H1 (cell line): ENCODE measurements at regions not wholly inside any gene's neighbourhood (a gene's known extent, or its start where the extent isn't known, plus 50 kb on each side); places are given as distances from the start of the nearest gene placed in this dataset.

Source experiments
- CTCF ChIA-PET: fragments of 300-600 bp; sonication (Branson Sonifier 250); formaldehyde crosslinking; loops from one replicate; lab custom pipeline; 2021; ENCODE audit not compliant: partially characterized antibody; lab: Charles Lee
- POLR2A ChIA-PET: fragments of 300-600 bp; sonication (Branson Sonifier 250); formaldehyde crosslinking; loops from one replicate; lab custom pipeline; 2021; ENCODE audit warnings: inconsistent platforms; ENCODE audit not compliant: partially characterized antibody; lab: Charles Lee
- DNase-seq, 2 experiments: peaks; one replicate each; pipeline versions ENCODE4 v3.0.0 to v3.0.0-alpha.2; 2010 to 2022; ENCODE audit warnings: low spot score in 2 of 2, low read depth in 1 of 2, mixed read lengths in 1 of 2
- FAIRE-seq: peaks from 2 replicates; lab custom pipeline; 2011; peaks lifted over from hg19 to GRCh38; lab: Jason Lieb, UNC
- H2AFZ ChIP-seq: 2 replicates; pipeline ENCODE4 v1.8.1; 2012; ENCODE audit warnings: low read length, inconsistent platforms
- H2AK5ac ChIP-seq: 2 replicates; pipeline ENCODE4 v1.6.1; 2013; ENCODE audit warnings: low read depth, low read length
- H2BK120ac ChIP-seq: replicated peaks from 2 replicates; pipeline ENCODE3; 2013; ENCODE audit warnings: low read depth, low read length, inconsistent platforms
- H2BK12ac ChIP-seq: 2 replicates; pipeline ENCODE4 v1.6.1; 2013; ENCODE audit warnings: low read depth, low read length
- H2BK15ac ChIP-seq: 2 replicates; pipeline ENCODE4 v1.6.1; 2013; ENCODE audit warnings: low read length
- H2BK20ac ChIP-seq: 2 replicates; pipeline ENCODE4 v1.6.1; 2013; ENCODE audit warnings: low read length
- H2BK5ac ChIP-seq: 2 replicates; pipeline ENCODE4 v1.6.1; 2013; ENCODE audit warnings: low read depth, low read length
- H3K14ac ChIP-seq: 2 replicates; pipeline ENCODE4 v1.6.1; 2013; ENCODE audit warnings: inconsistent platforms; ENCODE audit not compliant: insufficient read length
- H3K18ac ChIP-seq: 2 replicates; pipeline ENCODE4 v1.6.1; 2013; ENCODE audit warnings: low read length; ENCODE audit errors: extremely low read depth
- H3K23ac ChIP-seq: 2 replicates; pipeline ENCODE4 v1.6.1; 2013; ENCODE audit warnings: inconsistent platforms; ENCODE audit not compliant: insufficient read length
- H3K23me2 ChIP-seq: 2 replicates; pipeline ENCODE4 v1.6.1; 2013; ENCODE audit warnings: low read depth, low read length
- H3K27ac ChIP-seq: 2 replicates; pipeline ENCODE4 v1.6.1; 2011; ENCODE audit warnings: low read depth, low read length, inconsistent platforms
- H3K27me3 ChIP-seq, 4 experiments: replicated peaks in 1 of 4; 1 replicate in 1 of 4; 2 replicates in 3 of 4; pipeline versions ENCODE4 v1.6.1 to v1.8.1; 2011 to 2013; ENCODE audit warnings: low read length in 3 of 4, mild to moderate bottlenecking in 3 of 4, inconsistent platforms in 2 of 4, mixed read lengths in 2 of 4, moderate library complexity in 1 of 4; ENCODE audit not compliant: control insufficient read depth in 3 of 4, insufficient read depth in 3 of 4; ENCODE audit errors: extremely low read depth in 1 of 4
- H3K36me3 ChIP-seq, 4 experiments: 2 replicates each; pipeline versions ENCODE4 v1.6.1 to v1.8.1; 2011 to 2013; ENCODE audit warnings: mild to moderate bottlenecking in 4 of 4, low read length in 3 of 4, moderate library complexity in 2 of 4, control low read depth in 1 of 4, inconsistent platforms in 1 of 4; ENCODE audit not compliant: insufficient read depth in 4 of 4, control insufficient read depth in 2 of 4
- H3K4ac ChIP-seq: replicated peaks from 2 replicates; pipeline ENCODE3; 2013; ENCODE audit warnings: low read length, low read depth, mixed read lengths, inconsistent platforms; ENCODE audit not compliant: insufficient read length
- H3K4me1 ChIP-seq, 4 experiments: replicated peaks in 1 of 4; 1 replicate in 1 of 4; 2 replicates in 3 of 4; pipeline versions ENCODE4 v1.6.1 to v1.8.1; 2011 to 2013; ENCODE audit warnings: low read length in 3 of 4, inconsistent platforms in 2 of 4, mixed read lengths in 1 of 4; ENCODE audit not compliant: insufficient read depth in 4 of 4, control insufficient read depth in 3 of 4
- H3K4me2 ChIP-seq, 2 experiments: 2 replicates each; pipeline versions ENCODE4 v1.6.1 to v1.8.1; 2011 to 2013; ENCODE audit warnings: low read depth in 2 of 2, low read length in 2 of 2, control low read depth in 1 of 2, inconsistent platforms in 1 of 2, mild to moderate bottlenecking in 1 of 2; ENCODE audit not compliant: insufficient read depth in 1 of 2
- H3K4me3 ChIP-seq, 4 experiments: fragments of 200-600, 300-600 bp in 1 of 4; sonication (generic), shearing (Covaris generic), sonication (Bioruptor Twin) in 1 of 4; 2 replicates each; pipeline versions ENCODE4 v1.5.1 to v1.8.1; 2011 to 2016; ENCODE audit warnings: low read length in 4 of 4, low read depth in 3 of 4, control low read depth in 2 of 4, inconsistent platforms in 2 of 4, mild to moderate bottlenecking in 2 of 4, mixed read lengths in 1 of 4, moderate library complexity in 1 of 4; ENCODE audit not compliant: insufficient read depth in 2 of 4; ENCODE audit errors: extremely low read depth in 1 of 4
- H3K56ac ChIP-seq: replicated peaks from 2 replicates; pipeline ENCODE3; 2013; ENCODE audit warnings: low read depth, mild to moderate bottlenecking, mixed read lengths, low read length, inconsistent platforms; ENCODE audit not compliant: insufficient read length
- H3K79me1 ChIP-seq: 2 replicates; pipeline ENCODE4 v1.6.1; 2013; ENCODE audit warnings: low read depth, low read length, control low read depth
- H3K79me2 ChIP-seq, 2 experiments: 2 replicates each; pipeline versions ENCODE4 v1.6.1 to v1.8.1; 2012 to 2013; ENCODE audit warnings: low read length in 2 of 2, mild to moderate bottlenecking in 2 of 2, inconsistent platforms in 1 of 2; ENCODE audit not compliant: insufficient read depth in 2 of 2, control insufficient read depth in 1 of 2
- H3K9ac ChIP-seq, 4 experiments: replicated peaks in 1 of 4; 1 replicate in 1 of 4; 2 replicates in 3 of 4; pipeline versions ENCODE4 v1.6.1 to v1.8.1; 2011 to 2013; ENCODE audit warnings: low read depth in 3 of 4, low read length in 3 of 4, control low read depth in 2 of 4, mild to moderate bottlenecking in 2 of 4, moderate library complexity in 2 of 4, inconsistent platforms in 1 of 4; ENCODE audit errors: extremely low read depth in 1 of 4
- H3K9me3 ChIP-seq, 2 experiments: 2 replicates each; pipeline versions ENCODE4 v1.6.1 to v1.8.1; 2012 to 2013; ENCODE audit warnings: mild to moderate bottlenecking in 2 of 2, moderate library complexity in 2 of 2, control low read depth in 1 of 2, inconsistent platforms in 1 of 2, low read depth in 1 of 2, low read length in 1 of 2, mixed read lengths in 1 of 2; ENCODE audit not compliant: insufficient read depth in 2 of 2
- H4K20me1 ChIP-seq, 2 experiments: replicated peaks in 1 of 2; 2 replicates each; pipeline versions ENCODE3 to v1.8.1; 2011 to 2013; ENCODE audit warnings: inconsistent platforms in 2 of 2, low read length in 2 of 2, mild to moderate bottlenecking in 1 of 2; ENCODE audit not compliant: insufficient read depth in 2 of 2, control insufficient read depth in 1 of 2
- H4K5ac ChIP-seq: 2 replicates; pipeline ENCODE4 v1.6.1; 2013; ENCODE audit warnings: low read length, low read depth, mixed read lengths, inconsistent platforms; ENCODE audit not compliant: insufficient read length
- H4K8ac ChIP-seq: 2 replicates; pipeline ENCODE4 v1.8.0; 2013; ENCODE audit warnings: mild to moderate bottlenecking, moderate library complexity, low read length, inconsistent platforms; ENCODE audit not compliant: insufficient read depth; ENCODE audit errors: extremely low read depth
- H4K91ac ChIP-seq: replicated peaks from 2 replicates; pipeline ENCODE3; 2013; ENCODE audit warnings: low read length, mixed read lengths, inconsistent platforms; ENCODE audit not compliant: insufficient read length
- ATF3 ChIP-seq: IDR thresholded peaks from 2 replicates; pipeline ENCODE4 v1.6.1; 2011; ENCODE audit warnings: low read depth, mild to moderate bottlenecking, low read length; ENCODE audit not compliant: insufficient read depth
- CBX5 ChIP-seq: fragments of 300-800, 300-1000 bp; sonication (generic); IDR thresholded peaks from 2 replicates; pipeline ENCODE4 v1.7.1; 2016; ENCODE audit warnings: antibody characterized with exemption, low read length, low read depth
- CHD1 ChIP-seq: IDR thresholded peaks from 2 replicates; pipeline ENCODE4 v1.6.1; 2012; ENCODE audit warnings: low read depth, low read length, improper control_type of control experiment
- CREB1 ChIP-seq: IDR thresholded peaks from 2 replicates; pipeline ENCODE4 v1.6.1; 2012; ENCODE audit warnings: inconsistent platforms
- CTBP2 ChIP-seq: IDR thresholded peaks from 2 replicates; pipeline ENCODE4 v1.7.0; 2011; ENCODE audit warnings: borderline replicate concordance, mild to moderate bottlenecking, moderate library complexity, mixed read lengths, low read length; ENCODE audit not compliant: insufficient read depth, insufficient read length
- KDM1A ChIP-seq: fragments of 200-600, 300-600 bp; sonication (generic); IDR thresholded peaks from 2 replicates; pipeline ENCODE4 v1.7.1; 2016; ENCODE audit warnings: mild to moderate bottlenecking, low read length, borderline replicate concordance
- MAX ChIP-seq: IDR thresholded peaks from 2 replicates; pipeline ENCODE4 v1.6.1; 2012; ENCODE audit warnings: inconsistent platforms
- RAD21 ChIP-seq, 2 experiments: IDR thresholded peaks in 1 of 2; conservative IDR thresholded peaks in 1 of 2; 2 replicates each; pipeline ENCODE4 v1.6.1; 2011; ENCODE audit warnings: low read depth in 2 of 2, low read length in 2 of 2, improper control_type of control experiment in 1 of 2, inconsistent platforms in 1 of 2, mild to moderate bottlenecking in 1 of 2, moderate library complexity in 1 of 2
- SIN3A ChIP-seq, 2 experiments: IDR thresholded peaks in 1 of 2; conservative IDR thresholded peaks in 1 of 2; 2 replicates each; pipeline ENCODE4 v1.6.1; 2011 to 2012; ENCODE audit warnings: low read length in 2 of 2, improper control_type of control experiment in 1 of 2, low read depth in 1 of 2, mild to moderate bottlenecking in 1 of 2
- SIRT6 ChIP-seq: IDR thresholded peaks from one replicate; pipeline ENCODE4 v1.7.1; 2012; ENCODE audit warnings: low read length, inconsistent platforms
- SP4 ChIP-seq: IDR thresholded peaks from 2 replicates; pipeline ENCODE4 v1.6.1; 2012; ENCODE audit warnings: low read length, inconsistent platforms
- SRF ChIP-seq: IDR thresholded peaks from 2 replicates; pipeline ENCODE4 v1.6.1; 2011; ENCODE audit warnings: mild to moderate bottlenecking, low read depth, low read length, moderate library complexity
- TEAD4 ChIP-seq: IDR thresholded peaks from 2 replicates; pipeline ENCODE4 v1.6.1; 2012; ENCODE audit warnings: low read depth, low read length, inconsistent platforms, mixed read lengths
- WGBS, 2 experiments: shearing (Covaris generic) in 1 of 2; methylation state at CpG; one replicate each; pipeline versions ENCODE4 v1.1.6 to v1.1.7; 2013 to 2015; ENCODE audit warnings: low lambda C conversion rate in 2 of 2, mixed read lengths in 2 of 2, inconsistent platforms in 1 of 2, low coverage in 1 of 2, missing lambda C conversion rate in 1 of 2; ENCODE audit not compliant: insufficient replicate concordance in 2 of 2, insufficient coverage in 1 of 2, insufficient read length in 1 of 2; ENCODE audit errors: extremely low coverage in 1 of 2, missing lambda C conversion rate in 1 of 2; 5-methylcytosine and 5-hydroxymethylcytosine counted together

- TF ChIP-seq CHD1 (no peak), SP4 (no peak)
Measured at GRCh38 chr6:5906842-5907241, 99.9 kb downstream of the NRN1 start (continued).

- Histone ChIP-seq H3K36me3 (no peaks in the 10 kb centered on the region), H3K79me2 (no peaks in the 10 kb centered on the region), H3K18ac (no peak overlapping the region), H3K14ac (no peak overlapping the region), H3K9ac (no peak overlapping the region), H3K23ac (no peak overlapping the region), H2BK20ac (no peak overlapping the region), H2BK5ac (no peak overlapping the region), H3K4me2 (no peak overlapping the region), H3K27me3 (no peaks in the 10 kb centered on the region), H3K23me2 (no peaks in the 10 kb centered on the region), H2BK15ac (no peak overlapping the region), H4K5ac (no peak overlapping the region), H2BK12ac (no peak overlapping the region), H2AK5ac (no peak overlapping the region), H3K56ac (no peak overlapping the region), H2BK120ac (no peak overlapping the region), H3K79me1 (no peaks in the 10 kb centered on the region), H4K8ac (no peak overlapping the region), H4K91ac (no peak overlapping the region), H3K4me3 (no peak overlapping the region), H3K9me3 (no peaks in the 10 kb centered on the region), H3K27ac (no peak overlapping the region), H3K4me1 (no peaks in the 10 kb centered on the region), H4K20me1 (no peaks in the 10 kb centered on the region), H3K4ac (no peak overlapping the region), H2AFZ (no peak overlapping the region)
- POLR2A ChIA-PET, result no interaction called here
- DNase-seq, result no peak
- 78% methylated on average over 1 of the region's 1 CpG; no CpG with 5 or more reads in 1 of the 2 experiments for WGBS, 2 experiments
- CTCF ChIA-PET, result interaction anchor here (1.3 to 1.6 kb wide), 2 partner anchors 7 to 44 kb away, joined by 3 to 4 read pairs; no protein-coding TSS in a partner anchor
- FAIRE-seq, result no peak
- no peak for TF ChIP-seq ATF3
- TF ChIP-seq SRF, result no peak
- TF ChIP-seq RAD21 (IDR thresholded peaks at IDR 0.05 in 1 of 2, conservative IDR thresholded peaks at IDR 0.05 in 1 of 2; ENCODE audit: low read depth in 2 of 2, low read length in 2 of 2), result no peak
- TF ChIP-seq SIRT6, result no peak
- no peak for TF ChIP-seq KDM1A
- no peak for TF ChIP-seq SP4
- TF ChIP-seq CBX5, result no peak
- TF ChIP-seq CTBP2, result no peak
- no peak for TF ChIP-seq MAX
- TF ChIP-seq SIN3A (conservative IDR thresholded peaks at IDR 0.05 in 1 of 2, IDR thresholded peaks at IDR 0.05 in 1 of 2; ENCODE audit: low read depth in 1 of 2, low read length in 2 of 2), result no peak
- no peak for TF ChIP-seq TEAD4
- TF ChIP-seq CREB1, result no peak
Measured at GRCh38 chr6:5906340-5906670, 100.4 kb downstream of the NRN1 start.
